ENCODE measurements at regions not wholly inside any gene's neighbourhood (a gene's known extent, or its start where the extent isn't known, plus 50 kb on each side); places are given as distances from the start of the nearest gene placed in this dataset.

DNA sequence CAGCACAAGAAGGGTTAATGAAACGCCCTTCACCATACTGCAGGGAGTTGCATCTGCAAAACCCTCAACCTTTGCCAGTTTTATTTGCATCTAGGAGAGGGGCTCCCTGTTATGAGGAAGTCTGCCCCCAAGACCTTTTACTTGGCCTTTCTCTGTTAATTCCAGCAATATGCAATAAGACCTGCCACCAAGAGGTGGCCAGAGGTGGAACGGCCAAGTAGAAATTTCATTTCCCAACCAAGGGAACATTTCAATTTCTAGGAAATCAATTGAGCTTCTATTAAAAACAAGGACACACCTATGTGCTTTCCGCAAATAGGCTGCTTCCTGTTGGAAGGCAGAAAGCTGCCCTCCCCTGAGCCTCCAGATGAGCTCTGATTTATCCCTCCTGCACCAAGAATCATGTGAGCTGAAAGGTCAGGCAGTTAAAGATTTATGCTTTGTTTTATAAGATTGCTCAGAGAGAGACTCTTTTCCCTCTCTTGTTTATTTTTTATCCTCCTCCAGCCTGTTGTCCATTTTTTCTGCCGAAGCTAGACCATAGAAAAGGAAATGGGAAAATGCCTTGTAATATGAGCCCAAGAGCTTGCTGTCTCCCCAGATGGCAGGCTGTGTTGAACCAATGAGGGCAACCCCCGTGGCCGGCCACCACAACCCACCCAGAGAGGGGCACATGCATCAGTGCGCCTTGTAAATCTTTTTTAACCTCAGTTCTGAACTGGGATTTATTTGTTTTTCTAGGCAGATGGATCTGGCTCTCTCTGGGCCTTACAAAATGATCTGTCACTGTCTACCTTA, 572.8 kb downstream of the TLE1 start:
- no peak for DNase-seq (ENCODE audit: low spot score)

DNA sequence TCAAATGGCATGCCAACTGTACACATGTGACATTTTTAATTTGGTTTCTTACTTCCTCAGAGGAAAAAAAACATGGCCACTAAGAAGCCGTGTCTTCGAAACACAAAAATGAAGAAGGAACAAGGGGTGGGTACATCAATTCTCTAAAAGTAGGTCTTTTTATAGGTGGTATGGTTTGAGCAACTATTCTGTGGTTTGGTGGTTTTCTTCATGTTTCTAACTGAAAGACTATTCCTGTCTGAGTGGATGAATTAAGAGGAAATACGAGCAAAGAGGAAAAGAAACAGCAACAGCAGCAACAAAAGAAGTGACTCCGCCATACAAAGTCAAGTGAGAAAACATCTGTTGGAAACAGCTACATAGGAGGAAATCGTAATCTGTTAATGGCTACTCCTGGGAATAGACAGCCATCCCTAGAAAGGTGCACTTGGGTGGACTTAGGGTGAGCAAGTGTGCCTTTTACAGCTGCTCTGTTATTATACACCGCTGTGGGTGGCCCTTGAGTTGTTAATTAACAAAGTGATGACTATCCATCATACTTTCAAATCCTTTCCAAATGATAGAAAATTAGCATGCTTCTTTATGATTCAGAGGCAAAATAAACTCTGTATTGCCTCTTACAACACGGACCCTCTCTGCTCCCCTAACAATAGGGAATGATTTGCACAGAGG, 575.8 kb downstream of the TLE1 start:
- no peak for DNase-seq (ENCODE audit: low spot score)

DNA sequence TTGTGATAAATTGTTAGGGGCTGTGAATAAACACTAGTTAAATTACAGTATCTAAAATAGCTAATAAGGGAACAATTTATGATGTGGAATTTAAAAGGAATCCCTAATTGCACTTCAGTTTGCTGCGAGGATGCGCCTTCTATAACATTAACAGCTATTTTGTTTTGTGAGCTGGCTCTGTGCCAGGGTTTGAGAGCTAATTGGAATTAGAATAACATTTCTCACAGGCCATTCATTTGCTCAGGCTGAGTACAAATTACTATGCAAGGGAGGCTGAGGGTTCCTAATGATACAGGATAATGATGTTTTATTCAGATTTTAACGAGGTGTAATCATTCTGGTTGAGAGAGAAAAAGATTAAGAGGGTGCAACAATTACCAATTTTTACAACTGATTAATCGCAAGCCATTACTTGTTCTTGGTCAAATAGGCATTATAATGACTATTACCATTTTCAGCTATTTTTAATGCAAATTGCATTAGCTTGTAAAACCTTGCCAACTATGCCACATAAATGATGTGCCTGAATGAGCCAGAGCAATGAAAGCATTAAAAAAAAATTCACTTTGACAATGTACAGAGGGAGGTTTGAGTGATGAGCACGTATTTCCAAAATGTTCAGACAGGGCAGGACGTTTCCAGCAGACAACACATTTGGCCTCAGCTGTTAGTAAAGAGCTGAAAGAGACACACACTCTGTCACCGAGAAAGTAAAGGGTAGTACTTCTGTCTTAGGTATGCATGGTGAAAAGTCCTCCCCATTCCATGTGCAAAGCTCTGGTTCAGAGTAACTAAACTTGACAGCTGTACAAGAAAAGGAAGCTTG, 576.5 kb downstream of the TLE1 start:
- DNase-seq (ENCODE audit: low spot score), result no peak

DNA sequence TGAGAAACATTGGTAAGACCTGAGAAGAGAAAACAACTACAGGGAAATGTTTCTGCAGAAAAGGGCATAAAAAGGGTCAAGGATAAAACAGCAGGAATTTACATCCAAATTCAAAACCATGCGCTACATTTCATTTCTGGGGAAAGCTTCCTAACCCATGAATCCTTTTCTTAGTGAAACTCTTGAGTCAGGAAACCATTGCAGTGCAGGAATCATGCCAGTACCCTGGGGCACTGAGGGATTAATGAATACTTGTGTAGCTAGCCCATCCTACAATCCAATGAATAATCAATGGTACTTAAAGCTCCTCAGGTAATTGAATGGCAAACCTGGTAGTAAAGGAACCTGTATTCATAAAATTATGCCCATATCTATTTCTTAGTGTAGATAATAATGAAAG, 580.5 kb downstream of the TLE1 start:
- no peak for DNase-seq (ENCODE audit: low spot score)

DNA sequence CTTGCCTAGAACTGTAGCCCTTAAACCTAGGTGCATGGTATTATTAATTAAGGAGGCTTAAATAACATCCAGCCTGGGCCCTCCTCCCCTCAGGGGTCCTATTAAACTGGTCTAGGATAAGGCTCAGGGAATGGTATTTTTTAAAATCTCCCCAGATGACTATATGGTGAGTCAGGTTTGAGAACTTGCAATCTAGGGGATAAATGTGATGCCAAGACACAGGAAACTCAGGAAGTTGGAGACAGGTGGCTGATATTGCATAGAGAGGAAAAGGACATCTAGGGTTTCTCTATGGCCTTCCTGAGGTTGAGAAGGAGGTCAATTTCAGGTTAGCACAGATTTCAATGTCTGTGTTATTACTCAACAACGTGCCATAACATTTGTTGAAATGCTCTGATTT, 581.0 kb downstream of the TLE1 start:
- DNase-seq (ENCODE audit: low spot score), result no peak

DNA sequence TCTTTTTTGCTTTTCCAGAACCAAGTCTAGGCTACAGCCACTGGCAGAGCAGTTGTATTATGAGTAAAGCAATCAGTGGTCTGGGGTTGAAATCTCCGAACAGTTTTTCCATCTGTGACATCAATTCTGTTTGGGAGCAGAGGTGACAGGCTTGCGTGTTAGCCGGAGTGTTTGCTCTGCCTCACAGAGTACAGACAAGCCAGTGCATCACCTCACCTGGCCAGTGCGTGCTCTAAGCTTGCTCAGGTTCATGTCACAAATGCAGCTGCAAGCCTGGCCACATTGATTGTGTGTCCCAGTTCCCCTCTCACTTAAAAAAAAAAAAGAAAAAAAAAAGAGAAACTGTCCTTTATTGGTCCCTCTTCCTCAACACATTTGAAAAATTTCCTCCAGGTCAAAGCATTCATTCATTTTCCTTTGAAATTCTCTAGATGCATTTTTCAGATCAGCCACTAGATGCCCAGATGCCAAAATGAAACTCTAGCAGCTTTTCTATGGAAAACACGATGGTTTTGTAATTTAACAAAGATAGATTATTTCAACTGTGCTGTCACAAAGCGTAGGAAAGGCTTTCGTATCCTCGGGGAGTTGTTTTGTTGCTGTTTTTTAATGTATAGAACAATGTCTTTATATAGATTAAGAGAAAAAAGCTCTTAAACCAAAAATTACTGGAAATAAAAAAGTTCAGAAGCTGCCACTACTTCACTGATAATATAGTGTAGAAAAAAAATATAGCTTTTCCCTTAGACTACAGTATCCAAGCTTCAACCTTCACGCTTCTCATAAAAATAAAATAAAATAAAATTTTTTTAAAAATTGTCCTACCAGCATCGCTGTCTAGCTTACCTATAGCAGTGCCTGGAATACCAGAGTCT, 585.5 kb downstream of the TLE1 start:
- no peak for DNase-seq (ENCODE audit: low spot score)

DNA sequence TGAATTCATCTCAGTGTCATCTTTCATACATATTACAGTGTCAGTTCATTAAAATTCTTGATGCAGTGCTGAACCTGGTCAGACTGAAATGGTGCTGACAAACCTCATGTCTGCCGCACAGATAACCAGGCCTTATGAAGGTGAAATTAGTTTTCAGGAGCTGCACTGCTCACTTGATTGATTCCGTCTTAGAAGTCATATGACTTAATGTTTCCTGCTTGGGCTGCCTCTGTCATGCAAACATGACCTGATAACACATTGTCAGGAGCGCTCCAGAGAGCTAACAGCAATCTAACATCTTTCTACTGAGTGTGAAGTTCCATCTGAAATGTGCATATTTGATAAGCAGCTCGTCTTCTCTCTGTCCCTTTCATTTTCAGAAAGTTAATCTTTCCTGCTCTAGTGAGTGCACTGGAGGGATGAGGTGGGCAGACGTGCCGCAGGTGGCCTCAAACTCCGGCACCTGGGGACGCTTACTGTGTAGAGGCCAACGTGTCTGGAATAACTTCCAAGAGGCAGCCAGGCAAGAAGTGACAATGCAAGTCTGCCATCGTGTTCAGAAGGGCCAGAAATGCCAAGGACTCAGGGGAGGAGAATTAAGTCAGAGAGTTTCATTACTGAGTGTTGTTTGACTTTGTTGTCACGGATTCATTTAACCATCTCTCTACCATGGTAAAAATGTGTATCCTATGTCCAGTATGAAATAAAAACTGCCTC, 592.1 kb downstream of the TLE1 start:
- no peak for DNase-seq (ENCODE audit: low spot score)

DNA sequence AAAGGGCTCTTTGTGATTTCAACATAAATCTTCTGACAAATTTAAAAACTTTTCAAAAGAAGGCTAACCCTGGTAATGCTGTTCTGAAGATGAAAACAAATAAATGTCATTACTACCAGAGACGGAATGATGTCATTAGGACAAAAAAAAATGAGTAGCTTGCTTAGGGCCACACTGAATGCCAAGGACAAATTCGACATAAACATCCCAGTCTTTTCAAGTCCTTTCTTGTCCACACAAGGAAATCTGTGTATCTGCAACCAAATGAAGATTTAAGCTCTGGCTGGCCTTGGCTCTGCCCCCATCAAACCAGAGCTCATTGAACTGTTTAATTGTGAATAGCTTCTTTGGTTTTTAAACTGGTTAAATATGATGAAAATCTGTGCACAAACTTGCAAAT, 592.7 kb downstream of the TLE1 start:
- no peak for DNase-seq (ENCODE audit: low spot score)

DNA sequence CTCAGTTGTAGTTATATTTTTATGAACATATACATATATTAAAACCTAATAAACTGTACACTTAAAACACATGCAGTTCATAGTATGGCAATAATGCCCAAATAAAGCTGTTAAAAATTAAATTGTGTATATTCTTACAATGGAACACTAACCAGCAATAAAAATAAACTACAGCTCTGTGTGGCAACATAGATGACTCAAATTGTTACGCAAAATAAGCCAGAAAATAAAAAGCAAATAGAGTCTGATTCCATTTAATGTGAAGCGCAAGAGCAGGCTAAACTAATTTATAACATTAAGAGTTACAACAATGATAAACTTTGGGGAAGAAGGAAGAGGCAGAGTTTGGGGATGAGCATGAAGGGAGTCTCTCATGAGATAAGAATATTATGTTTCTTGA, 597.3 kb downstream of the TLE1 start:
- DNase-seq (ENCODE audit: low spot score), result no peak

DNA sequence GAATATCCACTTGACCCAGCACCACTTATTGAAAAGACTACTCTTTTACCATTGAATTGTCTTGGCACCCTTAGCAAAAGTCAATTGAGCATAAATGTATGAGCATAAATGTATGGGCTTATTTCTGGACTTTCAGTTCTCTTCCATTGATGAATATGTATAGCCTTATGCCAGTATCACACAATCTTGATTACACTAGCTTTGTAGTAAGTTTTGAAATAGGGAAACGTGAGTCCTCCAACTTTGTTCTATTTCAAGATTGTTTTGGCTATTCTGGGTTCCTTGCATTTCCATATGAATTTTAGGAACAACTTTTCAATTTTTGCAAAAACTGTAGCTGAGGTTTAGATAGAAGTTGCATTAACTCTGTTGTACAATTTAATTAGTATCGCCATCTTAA, 601.0 kb downstream of the TLE1 start:
- no peak for DNase-seq (ENCODE audit: low spot score)

DNA sequence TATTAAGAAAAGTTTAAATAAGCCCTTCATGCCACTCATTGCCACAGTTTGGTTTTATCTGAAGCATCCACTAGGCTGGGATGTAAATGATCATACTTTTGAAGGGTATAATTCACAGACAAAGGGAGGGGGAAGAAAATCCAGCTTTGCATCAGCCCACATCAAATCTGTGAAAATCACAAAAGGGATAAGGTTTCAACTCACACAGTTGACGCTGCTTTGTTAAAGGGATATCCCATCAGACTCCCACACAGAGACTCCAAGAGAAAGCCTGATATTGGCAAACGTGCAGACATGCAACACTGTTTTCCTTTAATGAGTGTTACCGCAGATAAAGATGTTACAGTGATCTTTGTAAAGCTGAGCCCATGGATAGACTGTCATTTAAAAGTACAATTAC, 602.9 kb downstream of the TLE1 start:
- no peak for DNase-seq (ENCODE audit: low spot score)

DNA sequence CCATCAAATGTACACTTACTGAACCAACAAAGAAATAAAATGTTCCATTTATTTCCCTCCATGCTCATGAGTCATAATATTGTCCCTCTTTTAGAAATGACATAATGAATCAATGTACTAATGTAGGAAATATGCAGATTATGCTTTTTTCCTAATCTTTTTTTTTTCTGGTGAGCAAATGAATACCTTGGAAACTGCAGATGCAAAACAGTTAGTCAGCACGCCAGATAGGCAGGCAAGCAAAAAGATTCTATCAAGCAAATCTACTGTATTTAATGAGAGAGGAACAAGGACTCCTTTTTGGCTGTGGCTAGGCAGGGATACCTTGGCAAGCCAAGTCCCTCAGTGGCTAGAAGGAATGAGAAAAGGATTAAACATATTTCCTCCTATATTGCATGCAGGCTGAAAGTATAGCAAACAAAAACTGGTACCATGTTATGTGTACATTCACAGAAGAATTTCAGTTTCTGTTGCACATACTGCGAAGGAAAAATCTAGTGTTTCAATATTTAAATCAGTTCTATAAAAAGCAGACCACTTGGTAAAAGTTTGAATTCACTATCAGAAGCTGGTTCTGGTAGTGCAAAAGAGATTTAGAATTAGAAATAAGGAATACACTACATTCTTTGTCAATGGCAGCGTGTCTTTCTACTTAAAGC, 605.4 kb downstream of the TLE1 start:
- DNase-seq (ENCODE audit: low spot score), result no peak

DNA sequence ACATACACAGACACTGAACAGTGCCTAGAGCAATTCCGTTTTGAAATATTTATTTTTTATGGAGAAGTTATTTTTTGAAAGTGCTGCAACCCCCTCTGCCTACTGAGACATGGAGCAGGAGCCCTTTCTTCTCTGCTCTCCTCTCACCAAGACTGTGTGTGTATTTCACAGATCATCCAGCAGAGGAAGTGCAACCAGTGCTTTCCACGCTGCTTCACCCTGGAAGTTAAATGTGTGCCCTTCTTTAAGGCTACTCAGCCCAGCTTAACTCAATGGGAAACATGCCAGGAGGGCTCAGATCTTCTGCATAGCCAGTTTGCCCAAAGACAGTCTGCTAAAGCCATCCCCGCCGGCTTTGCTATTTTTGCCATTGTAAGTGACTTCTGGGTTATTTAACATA, 606.3 kb downstream of the TLE1 start:
- no peak for DNase-seq (ENCODE audit: low spot score)

DNA sequence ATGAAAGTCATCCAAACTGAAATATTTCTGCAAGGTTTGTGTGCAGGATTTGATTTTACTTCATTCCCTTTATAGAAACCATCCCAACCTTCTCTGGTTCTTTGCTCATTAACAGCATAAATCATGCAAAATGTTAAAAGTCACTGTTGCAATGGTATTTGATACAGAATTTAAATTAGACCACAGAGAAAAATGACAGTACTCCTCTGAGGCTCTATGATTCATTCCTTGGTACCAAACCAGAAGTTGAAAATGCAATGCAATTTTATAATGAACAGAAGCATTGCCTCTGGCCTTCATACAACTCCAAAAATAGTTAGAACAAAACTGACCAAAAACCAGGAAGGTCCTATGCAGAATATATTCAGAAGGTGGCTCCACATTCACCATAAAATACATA, 607.1 kb downstream of the TLE1 start:
- no peak for DNase-seq (ENCODE audit: low spot score)

DNA sequence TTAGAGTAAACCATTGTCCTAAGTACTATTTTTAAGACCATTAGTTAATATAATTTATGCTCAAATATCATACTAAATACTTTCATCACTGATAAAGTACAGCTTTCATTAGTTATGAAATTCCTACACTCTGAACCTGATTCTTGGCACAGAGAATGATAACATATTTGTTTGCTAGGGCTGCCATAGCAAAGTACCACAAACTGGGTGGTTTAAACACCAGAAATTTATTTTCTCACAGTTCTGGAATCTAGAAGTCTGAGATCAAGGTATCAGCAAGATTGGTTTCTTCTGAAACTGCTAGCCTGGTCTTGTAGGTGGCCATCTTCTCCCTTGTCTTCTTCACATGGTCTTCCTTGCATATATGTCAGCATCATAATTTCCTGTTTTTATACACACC, 608.4 kb downstream of the TLE1 start:
- no peak for DNase-seq (ENCODE audit: low spot score)

DNA sequence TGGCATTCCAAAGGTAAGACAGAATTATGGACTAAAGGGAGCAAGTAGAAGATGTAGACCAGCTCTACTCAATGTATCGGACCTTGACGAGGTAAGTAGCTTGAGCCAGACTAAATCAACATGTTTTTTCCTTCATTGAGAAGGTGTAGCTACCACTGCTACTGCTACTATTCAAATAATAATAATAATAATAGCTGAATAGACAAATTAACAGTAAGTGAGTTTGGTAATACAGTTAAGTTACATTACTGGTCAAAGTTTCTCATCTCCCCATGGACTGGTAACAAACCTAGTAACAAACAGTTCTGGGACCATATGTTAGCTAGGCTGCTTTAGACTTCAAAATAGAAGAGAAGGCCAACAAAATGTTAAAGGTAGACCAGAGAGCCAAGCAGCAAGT, 609.2 kb downstream of the TLE1 start:
- DNase-seq (ENCODE audit: low spot score), result no peak

DNA sequence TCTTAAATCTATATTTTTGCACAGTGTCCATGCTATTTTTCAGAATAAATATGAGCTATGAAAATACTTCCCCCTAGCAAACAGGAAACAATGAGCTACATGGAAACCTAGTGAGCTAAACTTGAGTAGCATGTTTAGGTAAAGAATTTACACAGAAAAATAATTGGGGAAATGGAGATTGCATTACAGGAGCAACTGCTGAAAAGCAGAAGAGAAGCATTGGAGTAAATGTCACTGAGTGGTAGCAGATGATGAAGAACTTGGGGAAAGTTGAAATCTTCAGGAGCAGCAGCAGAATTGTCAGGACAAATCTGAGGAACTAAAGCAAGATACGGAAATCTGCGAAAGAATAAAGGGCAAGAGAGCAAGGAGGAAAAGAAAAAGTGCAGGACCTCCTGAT, 610.3 kb downstream of the TLE1 start:
- DNase-seq (ENCODE audit: low spot score), result no peak

DNA sequence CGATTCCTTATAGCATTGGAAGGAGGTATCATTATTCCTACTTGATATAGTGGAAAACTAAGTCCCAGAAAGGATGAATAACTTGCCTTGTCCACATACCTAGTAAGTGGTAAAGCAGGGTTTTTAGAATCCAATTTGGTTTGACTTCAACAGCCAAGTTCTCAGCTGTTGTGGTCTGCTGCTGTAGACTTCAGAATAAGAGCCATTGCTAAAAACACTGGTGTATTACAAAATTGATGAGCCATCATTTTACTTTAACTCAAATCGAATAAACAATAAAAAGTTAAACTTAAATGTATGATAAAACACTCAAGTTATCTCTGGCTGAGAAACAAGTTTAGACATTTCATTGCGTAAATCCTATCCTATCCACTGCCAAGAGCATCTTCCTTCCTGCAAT, 610.8 kb downstream of the TLE1 start:
- no peak for DNase-seq (ENCODE audit: low spot score)

DNA sequence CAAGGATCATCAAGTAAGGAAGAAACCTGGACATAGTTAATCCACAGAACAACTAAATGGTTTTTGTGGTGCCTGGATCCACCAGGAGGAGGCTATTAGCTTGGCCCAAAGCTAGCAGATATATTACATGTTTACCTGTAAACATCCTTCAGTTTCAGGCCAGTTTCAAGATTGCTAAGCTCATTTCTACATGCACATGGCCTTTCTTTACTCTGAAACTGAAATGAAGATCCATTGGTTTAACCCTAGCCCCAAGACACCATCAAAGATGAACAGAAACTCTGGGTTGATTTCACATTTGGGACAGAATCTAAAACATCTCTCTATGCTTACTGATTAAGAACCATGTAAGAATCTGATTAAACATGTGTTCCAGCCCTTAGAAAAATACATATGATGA, 611.8 kb downstream of the TLE1 start:
- DNase-seq (ENCODE audit: low spot score), result no peak

DNA sequence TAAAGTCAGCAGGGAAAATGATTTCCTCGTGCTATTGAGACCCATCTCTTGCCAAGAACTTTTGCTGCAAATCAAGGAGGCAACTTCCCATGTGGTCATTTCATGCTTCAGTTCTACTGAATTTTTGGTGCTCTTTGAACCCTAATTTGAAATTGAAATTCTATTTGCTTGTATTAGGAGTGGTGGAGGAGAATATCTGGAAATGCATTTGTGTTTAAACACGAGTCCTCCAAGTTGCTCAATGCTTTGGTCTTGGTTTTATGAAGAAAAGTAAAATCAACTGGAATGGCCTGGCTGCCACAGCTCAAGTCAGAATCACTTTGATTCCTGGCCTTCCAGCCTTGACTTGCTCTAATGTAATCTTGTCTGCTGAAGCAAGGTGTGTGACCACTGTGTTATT, 613.2 kb downstream of the TLE1 start:
- DNase-seq (ENCODE audit: low spot score), result no peak

DNA sequence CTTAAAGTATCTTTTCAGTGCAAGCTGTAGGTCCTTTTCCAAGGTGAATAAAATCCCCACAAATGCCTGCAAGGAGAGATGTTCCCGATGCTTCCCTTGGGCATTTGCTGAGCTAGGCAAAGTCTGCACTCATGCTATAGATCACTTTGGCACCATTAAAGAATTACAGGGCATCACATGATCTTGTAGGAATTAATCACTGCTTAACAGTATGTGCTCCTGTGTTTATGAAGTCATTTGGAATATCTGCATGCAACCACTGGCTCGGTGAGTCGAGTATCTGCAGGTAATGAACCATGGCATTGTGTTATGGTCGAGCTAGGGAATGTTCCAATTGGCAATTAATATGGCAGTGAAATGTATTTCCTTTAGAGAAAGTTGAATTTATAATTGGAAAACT, 615.1 kb downstream of the TLE1 start:
- no peak for DNase-seq (ENCODE audit: low spot score)

Measured in cerebellar cortex (tissue), 1 donor.